ENCODE measurements at regions not wholly inside any gene's neighbourhood (a gene's known extent, or its start where the extent isn't known, plus 50 kb on each side); places are given as distances from the start of the nearest gene placed in this dataset.

GRCh38 chr18:6624271-6624660 is 105.2 kb upstream of the ARHGAP28 start:
- Histone ChIP-seq H3K27me3 (no peaks in the 10 kb centered on the region), H3K27ac (no peak overlapping the region), H3K4me1 (no peaks in the 10 kb centered on the region), H3K4me3 (no peak overlapping the region), H3K36me3 (no peaks in the 10 kb centered on the region), H3K9me3 (no peaks in the 10 kb centered on the region)
- ATAC-seq, result no peak
- no peak for TF ChIP-seq POLR2A (IDR thresholded peaks at IDR 0.05)
- TF ChIP-seq CTCF (IDR thresholded peaks at IDR 0.05 in 4 of 5, conservative IDR thresholded peaks at IDR 0.05 in 1 of 5), result no peak
- in situ Hi-C loops (cut with MboI; ENCODE audit: low sequenced_read_pairs in 4 of 4) (no loop called here), intact Hi-C loops (cut with DNase I; ENCODE audit: low total_unique reads) (no loop called here)
- DNase-seq, result no peak

GRCh38 chr18:6624661-6625311 is 104.7 kb upstream of the ARHGAP28 start:
- H3K4me1 ChIP-seq, result no peaks in the 10 kb centered on the region
- no peaks in the 10 kb centered on the region for H3K27me3 ChIP-seq
- H3K9me3 ChIP-seq, result no peaks in the 10 kb centered on the region
- no peak overlapping the region for H3K4me3 ChIP-seq
- TF ChIP-seq POLR2A (IDR thresholded peaks at IDR 0.05), result no peak
- H3K36me3 ChIP-seq, result no peaks in the 10 kb centered on the region
- H3K27ac ChIP-seq, result no peak overlapping the region
- no peak for ATAC-seq
- in situ Hi-C loops (cut with MboI; ENCODE audit: low sequenced_read_pairs in 4 of 4) (loop anchor here in 1 of 4 donors (25.0 kb wide), 1 partner anchor 87 kb away; no protein-coding TSS in a partner anchor), intact Hi-C loops (cut with DNase I; ENCODE audit: low total_unique reads) (no loop called here)
- DNase-seq, result no peak

GRCh38 chr18:6625481-6625880 is 104.0 kb upstream of the ARHGAP28 start:
- intact Hi-C loops (cut with DNase I; ENCODE audit: low total_unique reads), result no loop called here
- no peak for TF ChIP-seq POLR2A (IDR thresholded peaks at IDR 0.05)
- in situ Hi-C loops (cut with MboI; ENCODE audit: low sequenced_read_pairs in 4 of 4), result loop anchor here in 1 of 4 donors (25.0 kb wide), 1 partner anchor 88 kb away; no protein-coding TSS in a partner anchor
- Histone ChIP-seq H3K27me3 (no peaks in the 10 kb centered on the region), H3K4me3 (no peak overlapping the region), H3K4me1 (no peaks in the 10 kb centered on the region), H3K27ac (no peak overlapping the region), H3K9me3 (no peaks in the 10 kb centered on the region), H3K36me3 (no peaks in the 10 kb centered on the region)
- ATAC-seq (no peak), DNase-seq (no peak)

- in situ Hi-C loops (cut with MboI; ENCODE audit: low sequenced_read_pairs in 4 of 4) (loop anchor here in 1 of 4 donors (25.0 kb wide), 1 partner anchor 89 kb away; no protein-coding TSS in a partner anchor), intact Hi-C loops (cut with DNase I; ENCODE audit: low total_unique reads) (no loop called here)
- Histone ChIP-seq H3K27ac (no peak overlapping the region), H3K36me3 (no peaks in the 10 kb centered on the region), H3K4me3 (no peak overlapping the region), H3K9me3 (no peaks in the 10 kb centered on the region), H3K4me1 (no peaks in the 10 kb centered on the region), H3K27me3 (no peaks in the 10 kb centered on the region)
- DNase-seq (no peak), ATAC-seq (no peak)
- TF ChIP-seq POLR2A (IDR thresholded peaks at IDR 0.05) (no peak), CTCF (IDR thresholded peaks at IDR 0.05 in 4 of 5, conservative IDR thresholded peaks at IDR 0.05 in 1 of 5) (no peak)
Measured at GRCh38 chr18:6626457-6626856, 103.1 kb upstream of the ARHGAP28 start.

GRCh38 chr18:6627645-6628044 is 101.9 kb upstream of the ARHGAP28 start:
- no peaks in the 10 kb centered on the region for H3K4me1 ChIP-seq
- H3K36me3 ChIP-seq, result no peaks in the 10 kb centered on the region
- no peak for DNase-seq
- intact Hi-C loops (cut with DNase I; ENCODE audit: low total_unique reads), result no loop called here
- ATAC-seq, result no peak
- H3K27me3 ChIP-seq, result no peaks in the 10 kb centered on the region
- H3K4me3 ChIP-seq, result no peak overlapping the region
- H3K9me3 ChIP-seq, result no peaks in the 10 kb centered on the region
- no peak for TF ChIP-seq CTCF (IDR thresholded peaks at IDR 0.05 in 4 of 5, conservative IDR thresholded peaks at IDR 0.05 in 1 of 5)
- TF ChIP-seq POLR2A (IDR thresholded peaks at IDR 0.05), result no peak
- no peak overlapping the region for H3K27ac ChIP-seq
- in situ Hi-C loops (cut with MboI; ENCODE audit: low sequenced_read_pairs in 4 of 4), result loop anchor here in 1 of 4 donors (25.0 kb wide), 1 partner anchor 90 kb away; no protein-coding TSS in a partner anchor

Data from gastrocnemius medialis (tissue), 4 donors.